GM12874 (cell line): ENCODE measurements at regions not wholly inside any gene's neighbourhood (a gene's known extent, or its start where the extent isn't known, plus 50 kb on each side); places are given as distances from the start of the nearest gene placed in this dataset.

Experiments
- CTCF ChIP-seq: IDR thresholded peaks from 2 replicates; pipeline ENCODE4 v1.5.1; 2011; ENCODE audit warnings: low read depth, mild to moderate bottlenecking, control low read depth, low read length, moderate library complexity; ENCODE audit not compliant: insufficient read depth

DNA sequence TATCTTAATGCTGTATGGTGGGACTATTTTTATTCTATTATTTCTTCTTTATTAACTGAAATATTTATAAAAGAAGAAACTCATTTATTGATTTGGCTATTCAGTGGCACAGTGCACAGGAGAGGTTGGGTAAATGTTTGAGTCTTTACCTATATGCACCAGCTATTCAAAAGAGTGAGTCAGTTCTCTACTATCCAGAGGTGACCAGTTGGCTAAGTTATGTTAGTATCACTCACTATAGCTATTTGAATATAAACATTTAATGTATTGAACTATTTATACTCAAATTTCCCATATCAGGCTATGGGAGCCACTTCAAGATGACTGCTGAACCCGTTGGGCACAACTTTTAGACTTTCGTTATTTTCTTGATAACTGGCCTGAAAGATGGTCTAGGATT, 106.1 kb upstream of the VEGFC start:
- no peak for TF ChIP-seq CTCF

DNA sequence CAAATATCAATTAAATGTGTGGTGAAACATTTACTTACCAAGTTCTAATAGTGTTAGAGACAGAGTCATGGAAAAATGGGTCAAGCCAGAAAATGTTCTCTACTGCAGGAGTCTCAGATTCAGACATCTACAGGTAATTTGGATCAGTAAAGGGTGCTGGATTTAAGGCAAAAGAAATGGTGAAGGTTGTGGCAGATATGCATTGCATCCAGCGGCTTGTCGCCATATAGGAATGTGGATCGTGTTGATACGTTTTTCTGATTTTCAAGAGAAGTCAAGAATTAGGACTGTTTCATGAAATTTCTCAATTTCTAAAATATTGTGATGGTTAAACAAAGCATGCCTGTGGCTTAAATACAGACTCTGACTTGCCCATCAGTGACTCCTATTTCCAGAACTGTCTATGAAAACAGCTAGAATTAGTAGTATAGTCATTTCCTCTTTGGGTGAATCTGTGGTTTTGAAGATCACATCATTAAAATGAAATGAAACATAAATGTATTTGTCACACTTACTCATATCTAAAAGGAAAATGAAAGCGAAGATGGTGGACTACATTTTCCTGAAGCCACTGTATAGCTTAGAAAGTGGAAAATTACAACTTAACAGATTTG, 110.1 kb upstream of the VEGFC start:
- no peak for TF ChIP-seq CTCF

DNA sequence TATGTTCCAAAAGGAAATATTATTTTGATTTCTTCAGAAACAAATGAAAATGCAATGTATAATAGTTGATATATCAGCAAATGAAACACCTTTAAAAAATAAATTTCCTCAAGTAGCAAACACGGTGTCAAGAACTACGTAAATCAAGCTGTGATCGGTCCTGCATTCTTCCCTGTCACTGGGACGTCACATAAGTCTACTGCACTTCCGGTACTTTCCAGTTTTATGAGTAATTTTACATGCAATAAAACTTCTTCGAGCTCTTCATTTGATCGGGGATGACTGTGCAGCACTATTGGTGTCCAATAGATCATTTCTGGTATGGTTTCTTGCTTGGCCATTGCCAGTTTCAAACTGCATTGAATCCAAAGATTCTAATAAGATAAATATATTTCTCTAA, 114.0 kb upstream of the VEGFC start:
- TF ChIP-seq CTCF: no peak

DNA sequence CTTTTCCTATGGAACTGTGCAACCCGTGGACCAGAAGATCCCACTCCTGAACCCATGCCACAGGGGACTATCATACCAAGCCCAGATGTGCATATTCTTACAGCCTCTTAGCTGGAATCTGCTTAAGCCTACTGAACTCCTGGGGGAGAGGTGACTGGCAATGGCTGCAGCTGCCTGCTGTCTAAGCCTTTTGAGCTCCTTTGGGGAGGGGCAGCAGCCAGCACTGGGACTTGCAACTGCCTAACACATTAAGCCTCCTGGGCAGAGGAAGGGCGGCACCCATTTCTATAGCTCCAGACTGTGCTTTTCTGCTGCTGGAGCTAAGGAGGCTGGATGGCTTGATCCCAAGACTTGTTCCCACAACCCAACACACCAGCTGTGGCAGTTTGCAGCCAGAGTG, 117.9 kb upstream of the VEGFC start:
- TF ChIP-seq CTCF: no peak

DNA sequence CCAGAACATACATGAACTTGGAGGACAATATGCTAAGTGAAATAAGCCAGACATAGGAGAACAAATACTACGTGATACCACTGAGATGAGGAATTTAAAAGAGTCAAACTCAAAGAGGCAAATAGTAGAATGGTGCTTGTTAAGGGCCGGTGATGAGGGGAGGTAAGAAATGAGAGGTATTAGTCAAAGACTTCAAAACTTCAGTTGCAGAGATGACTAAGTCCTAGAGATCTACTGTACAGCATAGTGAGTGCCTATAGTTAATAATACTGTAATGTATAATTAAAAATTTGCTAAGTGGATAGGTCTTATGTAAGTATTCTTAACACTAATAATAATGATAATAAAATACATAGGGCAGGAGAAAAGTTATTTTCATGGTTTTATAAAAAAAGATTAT, 126.9 kb upstream of the VEGFC start:
- no peak for TF ChIP-seq CTCF

DNA sequence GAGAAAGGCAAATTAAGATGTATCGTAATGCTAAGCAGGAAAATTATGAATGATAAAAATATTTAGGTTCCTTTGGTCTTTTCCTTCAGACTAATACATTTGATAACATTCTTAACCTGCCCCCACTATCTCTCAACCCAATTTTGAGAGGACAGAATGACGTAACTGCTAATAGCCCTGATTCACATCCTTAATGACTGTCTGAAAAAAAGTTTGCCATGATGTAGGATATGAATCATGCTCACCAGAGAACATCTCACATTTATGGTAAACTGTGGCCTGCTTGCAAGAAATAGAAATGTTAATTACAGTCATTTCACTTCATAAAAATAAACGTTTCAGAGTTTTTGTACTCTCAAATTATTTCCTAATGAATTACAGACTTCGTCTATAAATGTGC, 128.0 kb upstream of the VEGFC start:
- TF ChIP-seq CTCF: no peak

DNA sequence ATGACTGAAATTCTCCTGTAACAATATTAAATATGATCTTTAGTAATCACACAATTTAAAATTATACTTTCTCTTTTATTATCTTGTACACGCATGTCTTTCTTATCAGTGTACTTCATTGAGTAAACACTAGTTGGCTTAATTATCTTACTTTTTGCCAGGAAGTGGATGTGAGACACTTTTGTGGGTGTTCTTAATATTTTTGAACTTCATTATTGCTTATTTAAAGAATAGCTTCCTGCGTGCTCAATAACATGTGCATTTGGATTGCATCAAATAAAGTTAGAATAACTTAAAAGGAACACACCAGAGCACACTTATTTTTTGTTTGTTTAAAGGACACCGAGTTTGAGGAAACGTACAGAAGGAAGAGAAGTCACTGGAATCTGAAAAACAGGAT, 128.5 kb upstream of the VEGFC start:
- TF ChIP-seq CTCF: no peak
